Hepatocyte (in vitro differentiated cells): ENCODE measurements at regions not wholly inside any gene's neighbourhood (a gene's known extent, or its start where the extent isn't known, plus 50 kb on each side); places are given as distances from the start of the nearest gene placed in this dataset.

Experiments
- EZH2 ChIP-seq: fragments of 200-600 bp; sonication (generic); IDR thresholded peaks from 2 replicates; pipeline ENCODE4 v1.6.1; 2016; ENCODE audit warnings: antibody characterized with exemption, mild to moderate bottlenecking, borderline replicate concordance
- EZH2phosphoT487 ChIP-seq: fragments of 200-600 bp; sonication (generic); IDR thresholded peaks from one replicate; pipeline ENCODE4 v1.6.1; 2018; ENCODE audit warnings: antibody characterized with exemption, mild to moderate bottlenecking, low read depth, moderate library complexity; ENCODE audit not compliant: unreplicated experiment, severe bottlenecking
- TF ChIP-seq, protein P1 (sequence below): fragments of 200-600 bp; sonication (generic); IDR thresholded peaks from 2 replicates; pipeline ENCODE4 v1.5.1; 2016; ENCODE audit warnings: antibody characterized with exemption, mild to moderate bottlenecking; ENCODE audit not compliant: poor library complexity

DNA sequence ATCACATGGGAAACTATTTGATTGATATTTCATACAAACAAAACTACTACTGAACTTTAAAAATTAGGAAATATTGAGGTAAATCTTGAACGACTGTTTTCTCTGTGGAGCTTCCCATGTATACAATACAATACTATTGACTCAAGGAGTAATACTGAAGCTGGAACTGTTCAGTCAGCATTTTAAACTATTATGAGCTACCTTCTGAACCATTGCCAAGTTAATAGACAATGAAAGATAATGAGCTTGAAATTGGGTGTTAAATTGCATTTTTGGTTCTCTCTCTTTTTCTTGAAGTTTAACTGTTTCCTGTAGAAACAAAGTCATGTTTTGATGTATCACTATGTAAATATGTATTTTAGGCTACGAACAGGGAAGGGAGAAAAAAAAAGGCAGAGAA, 569.2 kb downstream of the ZEB2 start:
- TF ChIP-seq, protein P1, sequence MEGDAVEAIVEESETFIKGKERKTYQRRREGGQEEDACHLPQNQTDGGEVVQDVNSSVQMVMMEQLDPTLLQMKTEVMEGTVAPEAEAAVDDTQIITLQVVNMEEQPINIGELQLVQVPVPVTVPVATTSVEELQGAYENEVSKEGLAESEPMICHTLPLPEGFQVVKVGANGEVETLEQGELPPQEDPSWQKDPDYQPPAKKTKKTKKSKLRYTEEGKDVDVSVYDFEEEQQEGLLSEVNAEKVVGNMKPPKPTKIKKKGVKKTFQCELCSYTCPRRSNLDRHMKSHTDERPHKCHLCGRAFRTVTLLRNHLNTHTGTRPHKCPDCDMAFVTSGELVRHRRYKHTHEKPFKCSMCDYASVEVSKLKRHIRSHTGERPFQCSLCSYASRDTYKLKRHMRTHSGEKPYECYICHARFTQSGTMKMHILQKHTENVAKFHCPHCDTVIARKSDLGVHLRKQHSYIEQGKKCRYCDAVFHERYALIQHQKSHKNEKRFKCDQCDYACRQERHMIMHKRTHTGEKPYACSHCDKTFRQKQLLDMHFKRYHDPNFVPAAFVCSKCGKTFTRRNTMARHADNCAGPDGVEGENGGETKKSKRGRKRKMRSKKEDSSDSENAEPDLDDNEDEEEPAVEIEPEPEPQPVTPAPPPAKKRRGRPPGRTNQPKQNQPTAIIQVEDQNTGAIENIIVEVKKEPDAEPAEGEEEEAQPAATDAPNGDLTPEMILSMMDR: no peak
- TF ChIP-seq EZH2: no peak
- TF ChIP-seq EZH2phosphoT487: no peak
